Breast epithelium (tissue), 4 donors: ENCODE measurements at regions not wholly inside any gene's neighbourhood (a gene's known extent, or its start where the extent isn't known, plus 50 kb on each side); places are given as distances from the start of the nearest gene placed in this dataset.

Experiments
- DNase-seq, 2 donors: peaks; one replicate each; pipeline ENCODE4 v3.0.0-alpha.2; 2019; ENCODE audit warnings: low spot score in 2 of 2
- H3K27ac ChIP-seq, 2 donors: fragments of 200-600 bp; sonication (generic) in 1 of 2; one replicate each; pipeline ENCODE4 v1.5.1; 2016 to 2019; ENCODE audit warnings: mild to moderate bottlenecking in 1 of 2
- H3K27me3 ChIP-seq, 2 donors: fragments of 200-600 bp; sonication (generic) in 1 of 2; one replicate each; pipeline versions ENCODE4 v1.5.1 to v1.6.0; 2017 to 2019; ENCODE audit warnings: control low read depth in 1 of 2, mild to moderate bottlenecking in 1 of 2
- H3K36me3 ChIP-seq: fragments of 200-600 bp; one replicate; pipeline ENCODE4 v1.5.1; 2019
- H3K4me1 ChIP-seq, 2 donors: fragments of 200-600 bp; sonication (generic); one replicate each; pipeline ENCODE4 v1.5.1; 2016 to 2019; ENCODE audit warnings: control low read depth in 1 of 2
- H3K4me3 ChIP-seq, 3 donors: fragments of 200-600 bp; sonication (generic); 1 replicate in 2 of 3; 2 replicates in 1 of 3; pipeline ENCODE4 v1.5.1; 2016 to 2019; ENCODE audit warnings: mild to moderate bottlenecking in 3 of 3, moderate library complexity in 2 of 3
- H3K9me3 ChIP-seq, 2 donors: fragments of 200-600 bp; sonication (generic) in 1 of 2; one replicate each; pipeline ENCODE4 v1.5.1; 2016 to 2019; ENCODE audit warnings: control low read depth in 1 of 2
- POLR2A ChIP-seq: fragments of 450-650 bp; IDR thresholded peaks from one replicate; pipeline ENCODE4 v1.6.1; 2016; ENCODE audit warnings: antibody characterized with exemption, mild to moderate bottlenecking, moderate library complexity
- POLR2AphosphoS5 ChIP-seq, 3 donors: sonication (generic); formaldehyde crosslinking; IDR thresholded peaks; one replicate each; pipeline ENCODE4 v1.6.1; 2017; ENCODE audit warnings: antibody characterized with exemption in 3 of 3
- intact Hi-C: fragments of 100-400 bp; cut with DNase I; formaldehyde crosslinking; loops from one replicate; pipeline ENCODE4 v1.15.1; 2023; ENCODE audit warnings: low total_unique reads
- TF ChIP-seq, protein P1 (sequence below), 3 donors: fragments of 450-650 bp; IDR thresholded peaks; one replicate each; pipeline ENCODE4 v1.5.1; 2016 to 2017; ENCODE audit warnings: antibody characterized with exemption in 3 of 3, mild to moderate bottlenecking in 3 of 3, moderate library complexity in 3 of 3

DNA sequence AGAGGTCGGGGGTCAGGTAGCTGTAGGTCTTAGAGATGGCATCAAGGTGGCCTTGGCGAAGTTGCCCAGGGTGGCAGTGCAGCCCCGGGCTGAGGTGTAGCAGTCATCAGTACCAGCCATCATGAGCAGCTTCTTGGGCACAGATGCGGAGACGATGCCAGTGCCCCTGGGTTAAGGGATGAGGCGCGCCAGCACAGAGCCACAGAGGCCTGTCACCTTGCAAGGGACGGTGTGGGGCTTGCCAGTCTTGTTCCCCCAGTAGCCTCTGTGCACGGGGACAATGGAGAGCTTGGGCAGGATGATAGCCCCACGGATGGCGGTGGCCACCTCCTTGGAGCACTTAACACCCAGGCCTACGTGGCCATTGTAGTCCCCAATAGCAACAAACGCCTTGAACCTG lies 750.7 kb upstream of the PABPC4L start:
- DNase-seq = no peak
- Histone ChIP-seq H3K36me3 (no peaks in the 10 kb centered on the region), H3K4me1 (no peaks in the 10 kb centered on the region), H3K9me3 (peaks cover 0 to 5% of the 10 kb centered on the region in 2 donors), H3K27me3 (no peaks in the 10 kb centered on the region), H3K4me3 (no peak overlapping the region), H3K27ac (no peak overlapping the region)
- TF ChIP-seq POLR2AphosphoS5 (IDR thresholded peaks at IDR 0.05) (no peak), POLR2A (no peak)
- TF ChIP-seq, protein P1, sequence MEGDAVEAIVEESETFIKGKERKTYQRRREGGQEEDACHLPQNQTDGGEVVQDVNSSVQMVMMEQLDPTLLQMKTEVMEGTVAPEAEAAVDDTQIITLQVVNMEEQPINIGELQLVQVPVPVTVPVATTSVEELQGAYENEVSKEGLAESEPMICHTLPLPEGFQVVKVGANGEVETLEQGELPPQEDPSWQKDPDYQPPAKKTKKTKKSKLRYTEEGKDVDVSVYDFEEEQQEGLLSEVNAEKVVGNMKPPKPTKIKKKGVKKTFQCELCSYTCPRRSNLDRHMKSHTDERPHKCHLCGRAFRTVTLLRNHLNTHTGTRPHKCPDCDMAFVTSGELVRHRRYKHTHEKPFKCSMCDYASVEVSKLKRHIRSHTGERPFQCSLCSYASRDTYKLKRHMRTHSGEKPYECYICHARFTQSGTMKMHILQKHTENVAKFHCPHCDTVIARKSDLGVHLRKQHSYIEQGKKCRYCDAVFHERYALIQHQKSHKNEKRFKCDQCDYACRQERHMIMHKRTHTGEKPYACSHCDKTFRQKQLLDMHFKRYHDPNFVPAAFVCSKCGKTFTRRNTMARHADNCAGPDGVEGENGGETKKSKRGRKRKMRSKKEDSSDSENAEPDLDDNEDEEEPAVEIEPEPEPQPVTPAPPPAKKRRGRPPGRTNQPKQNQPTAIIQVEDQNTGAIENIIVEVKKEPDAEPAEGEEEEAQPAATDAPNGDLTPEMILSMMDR (IDR thresholded peaks at IDR 0.05) = no peak
- intact Hi-C loops = loop anchor here (5.0 kb wide), 1 partner anchor 660 kb away; no protein-coding TSS in a partner anchor

DNA sequence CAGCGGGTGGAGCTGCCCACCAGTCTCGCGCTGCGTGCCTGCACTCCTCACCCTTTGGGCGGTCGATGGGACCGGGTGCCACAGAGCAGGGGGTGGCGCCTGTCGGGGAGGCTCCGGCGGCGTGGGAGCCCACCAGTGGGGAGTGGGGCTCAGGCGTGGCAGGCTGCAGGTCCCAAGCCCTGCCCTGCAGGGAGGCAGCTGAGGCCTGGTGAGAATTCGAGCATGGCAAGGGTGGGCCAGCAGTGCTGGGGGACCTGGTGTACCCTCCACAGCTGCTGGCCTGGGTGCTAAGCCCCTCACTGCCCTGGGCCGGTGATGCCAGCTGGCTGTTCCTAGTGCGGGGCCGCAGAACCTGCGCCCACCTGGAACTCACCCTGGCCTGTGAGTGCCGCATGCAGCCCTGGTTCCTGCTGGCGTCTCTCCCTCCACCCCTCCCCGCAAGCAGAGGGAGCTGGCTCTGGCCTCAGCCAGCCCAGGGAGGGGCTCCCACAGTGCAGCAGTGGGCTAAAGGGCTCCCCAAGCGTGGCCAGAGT lies 746.6 kb upstream of the PABPC4L start:
- no peak for DNase-seq
- Histone ChIP-seq H3K4me1 (no peaks in the 10 kb centered on the region), H3K36me3 (no peaks in the 10 kb centered on the region), H3K9me3 (peaks cover 0 to 5% of the 10 kb centered on the region in 2 donors), H3K27me3 (no peaks in the 10 kb centered on the region), H3K27ac (no peak overlapping the region), H3K4me3 (no peak overlapping the region)
- TF ChIP-seq POLR2AphosphoS5 (IDR thresholded peaks at IDR 0.05) (no peak), POLR2A (no peak)
- TF ChIP-seq, protein P1 (IDR thresholded peaks at IDR 0.05) = no peak
- intact Hi-C loops = no loop called here

DNA sequence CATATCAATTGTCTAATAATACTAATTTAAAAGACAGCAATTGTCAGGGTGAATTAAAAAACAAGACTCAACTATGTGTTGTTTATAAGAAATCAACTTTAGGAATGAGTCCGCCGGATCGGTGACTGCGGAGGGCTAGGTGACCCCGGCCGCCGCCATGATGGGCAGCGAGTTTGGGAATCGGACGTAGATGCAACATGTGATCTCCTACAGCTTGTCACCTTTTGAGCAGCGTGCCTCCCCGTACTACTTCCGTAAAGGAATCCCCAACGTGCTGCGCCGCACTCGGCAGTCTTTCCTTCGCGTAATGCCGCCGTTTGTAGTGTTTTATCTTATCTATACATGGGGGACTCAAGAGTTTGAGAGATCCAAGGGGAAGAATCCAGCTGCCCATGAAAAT lies 742.5 kb upstream of the PABPC4L start:
- TF ChIP-seq POLR2AphosphoS5 (IDR thresholded peaks at IDR 0.05) (no peak), POLR2A (no peak)
- TF ChIP-seq, protein P1 (IDR thresholded peaks at IDR 0.05) = no peak
- H3K27me3 ChIP-seq = no peaks in the 10 kb centered on the region
- H3K4me3 ChIP-seq = no peak overlapping the region
- H3K4me1 ChIP-seq = no peaks in the 10 kb centered on the region
- H3K9me3 ChIP-seq = peaks cover 0 to 5% of the 10 kb centered on the region in 2 donors
- no peaks in the 10 kb centered on the region for H3K36me3 ChIP-seq
- H3K27ac ChIP-seq = no peak overlapping the region
- no peak for DNase-seq
- intact Hi-C loops = no loop called here

DNA sequence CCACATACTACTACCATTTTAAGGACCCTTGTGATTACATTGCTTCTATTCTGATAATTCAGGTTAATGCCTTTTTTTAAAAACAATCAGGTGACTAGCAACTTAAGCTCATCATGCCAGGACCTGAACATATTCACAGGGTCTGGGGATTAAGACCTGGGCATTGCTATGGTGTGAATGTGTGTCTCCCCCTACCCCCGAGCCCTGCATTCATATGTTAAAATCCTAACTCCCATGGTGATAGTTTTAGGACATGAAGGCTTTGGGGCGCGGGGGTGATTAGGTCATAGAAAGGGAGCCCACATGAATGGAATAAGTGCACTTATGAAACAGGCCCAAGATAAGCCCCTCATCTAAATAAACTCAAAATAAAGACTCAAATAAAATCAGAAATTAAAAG lies 734.4 kb upstream of the PABPC4L start:
- TF ChIP-seq POLR2A (no peak), POLR2AphosphoS5 (IDR thresholded peaks at IDR 0.05) (no peak)
- TF ChIP-seq, protein P1 (IDR thresholded peaks at IDR 0.05) = no peak
- DNase-seq = no peak
- Histone ChIP-seq H3K36me3 (no peaks in the 10 kb centered on the region), H3K9me3 (no peaks in the 10 kb centered on the region), H3K27ac (no peak overlapping the region), H3K27me3 (no peaks in the 10 kb centered on the region), H3K4me3 (no peak overlapping the region), H3K4me1 (no peaks in the 10 kb centered on the region)
- intact Hi-C loops = no loop called here

DNA sequence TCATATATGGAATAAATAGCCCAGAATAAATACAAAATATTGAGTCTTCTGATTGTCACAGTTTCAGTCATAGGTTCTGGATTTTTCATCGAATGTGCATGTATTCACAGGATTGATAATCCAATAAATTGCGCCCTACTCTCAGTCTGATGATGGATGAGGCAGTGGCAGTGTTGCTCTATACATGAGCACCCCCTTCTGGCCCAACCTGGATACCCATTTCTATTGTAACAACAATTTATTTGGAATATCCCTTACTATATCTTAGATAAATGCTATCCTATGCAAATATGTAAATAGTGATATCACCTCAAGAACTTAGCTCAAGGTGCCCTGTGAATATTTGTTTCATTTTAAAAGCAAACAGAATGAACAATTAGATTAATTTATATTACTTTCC lies 733.7 kb upstream of the PABPC4L start:
- Histone ChIP-seq H3K9me3 (no peaks in the 10 kb centered on the region), H3K4me3 (no peak overlapping the region), H3K36me3 (no peaks in the 10 kb centered on the region), H3K4me1 (no peaks in the 10 kb centered on the region), H3K27me3 (no peaks in the 10 kb centered on the region), H3K27ac (no peak overlapping the region)
- intact Hi-C loops = no loop called here
- TF ChIP-seq POLR2AphosphoS5 (IDR thresholded peaks at IDR 0.05) = no peak
- TF ChIP-seq, protein P1 (IDR thresholded peaks at IDR 0.05) = no peak
- no peak for TF ChIP-seq POLR2A
- no peak for DNase-seq
